ENCODE measurements at regions not wholly inside any gene's neighbourhood (a gene's known extent, or its start where the extent isn't known, plus 50 kb on each side); places are given as distances from the start of the nearest gene placed in this dataset.

DNA sequence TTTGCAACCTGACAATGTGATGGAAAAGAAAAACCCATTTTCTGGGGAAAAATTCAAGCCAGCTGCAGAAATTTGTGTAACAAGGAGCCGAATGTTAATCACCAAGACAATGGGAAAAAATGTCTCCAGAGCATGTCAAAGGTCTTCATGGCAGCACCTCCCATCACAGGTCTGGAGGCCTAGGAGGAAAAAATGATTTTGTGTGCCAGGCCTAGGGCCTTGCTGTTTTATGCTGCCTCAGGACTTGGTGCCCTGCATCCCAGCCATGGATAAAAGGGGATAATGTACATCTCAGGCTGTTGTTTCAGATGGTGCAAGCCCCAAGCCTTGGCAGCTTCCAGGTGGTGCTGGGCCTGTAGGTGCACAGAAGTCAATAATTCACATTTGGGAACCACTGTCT is 747.7 kb downstream of the C6orf118 start:
- no peak for DNase-seq (ENCODE audit: low read depth)

DNA sequence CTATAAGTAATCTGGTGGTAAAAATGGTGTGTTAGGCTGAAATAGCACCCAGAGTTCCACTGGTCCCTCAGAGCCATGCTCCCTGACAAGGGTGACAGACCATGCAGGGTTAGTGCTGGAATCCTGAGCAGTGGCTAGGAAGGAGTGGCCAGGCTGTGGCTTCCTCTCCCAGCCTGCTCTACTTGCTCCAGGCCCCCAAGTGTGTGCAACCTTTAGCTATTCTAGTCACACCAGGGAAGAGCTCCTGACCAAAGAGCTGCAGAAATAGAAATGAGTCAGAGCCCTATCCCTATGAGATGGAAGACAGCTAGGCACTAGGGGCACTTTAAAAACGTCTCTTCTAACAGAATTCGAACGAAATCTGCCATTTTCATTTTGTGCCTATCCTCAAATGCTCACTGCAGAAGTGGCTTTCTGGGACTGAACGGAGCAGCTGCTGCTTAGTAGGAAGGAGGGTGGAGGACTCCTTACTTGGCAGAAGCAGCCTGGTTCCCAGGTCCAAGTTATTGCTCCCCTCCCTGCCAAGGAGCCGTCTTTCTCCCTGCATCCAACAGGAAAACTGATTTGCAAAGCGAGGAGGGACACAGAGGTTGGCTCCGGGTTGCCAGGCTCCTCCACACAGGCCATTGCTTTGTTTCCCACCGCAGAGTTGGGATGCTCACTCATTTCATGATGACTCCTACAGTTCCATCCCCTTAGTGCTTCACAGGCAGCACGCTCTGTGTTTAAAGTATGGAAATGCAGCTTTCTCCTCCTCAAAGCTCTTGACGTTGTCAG is 754.5 kb downstream of the C6orf118 start:
- DNase-seq (ENCODE audit: low read depth): no peak

DNA sequence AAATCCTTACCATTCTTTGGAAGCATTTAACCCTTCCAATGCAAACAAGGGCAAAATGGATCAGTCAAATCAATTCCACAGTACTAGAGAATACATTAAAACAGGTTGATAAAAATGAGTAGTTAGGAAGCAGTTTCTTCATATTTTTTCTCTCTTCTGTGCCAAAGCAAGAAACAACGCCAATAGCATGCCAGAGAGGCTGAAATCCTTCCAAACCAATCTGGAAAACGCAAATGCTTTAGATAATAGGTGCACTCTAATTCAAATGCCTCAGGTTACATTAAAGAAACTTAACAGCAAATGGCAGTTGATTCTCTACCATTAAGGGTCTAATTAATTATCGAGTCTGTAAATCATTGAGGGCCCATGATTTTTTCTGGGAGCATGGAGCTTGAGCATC is 755.2 kb downstream of the C6orf118 start:
- DNase-seq (ENCODE audit: low read depth): no peak

DNA sequence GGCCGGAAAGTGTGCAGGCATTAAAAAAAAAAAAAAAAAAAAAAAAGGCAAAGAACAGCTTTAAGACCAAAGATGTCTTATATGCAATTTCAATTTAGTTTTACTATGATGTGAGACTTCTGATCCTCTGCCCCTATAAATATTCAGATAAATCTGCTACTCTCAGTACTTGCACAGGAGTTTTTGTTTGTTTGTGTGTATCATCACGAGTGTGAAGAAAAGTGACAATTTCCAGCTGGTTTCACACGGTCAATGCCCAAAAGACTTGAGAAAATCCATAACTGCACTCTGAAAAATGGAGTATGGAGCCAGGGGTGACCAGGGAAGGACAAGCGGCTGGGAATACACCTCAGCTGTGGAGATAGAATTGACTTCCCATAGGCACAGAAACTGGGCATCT is 757.7 kb downstream of the C6orf118 start:
- DNase-seq (ENCODE audit: low read depth): no peak

DNA sequence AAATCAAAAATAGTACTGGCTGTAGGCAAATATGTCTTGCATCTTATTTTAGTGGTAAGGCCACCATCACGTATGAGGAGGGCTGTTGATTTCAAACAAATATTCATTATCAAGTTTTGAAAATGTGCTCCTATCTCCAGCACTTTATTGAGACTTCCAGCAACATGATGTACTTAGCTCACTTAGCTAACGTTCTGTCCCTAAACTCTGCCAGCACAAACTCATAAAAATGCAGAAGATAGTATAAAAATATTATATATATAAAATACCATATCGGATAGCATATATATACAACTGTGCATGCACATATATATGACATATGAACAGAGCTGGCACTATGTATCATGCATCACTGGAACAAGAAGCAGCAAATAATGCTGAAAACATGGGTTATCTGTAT is 762.3 kb downstream of the C6orf118 start:
- DNase-seq (ENCODE audit: low read depth): no peak

DNA sequence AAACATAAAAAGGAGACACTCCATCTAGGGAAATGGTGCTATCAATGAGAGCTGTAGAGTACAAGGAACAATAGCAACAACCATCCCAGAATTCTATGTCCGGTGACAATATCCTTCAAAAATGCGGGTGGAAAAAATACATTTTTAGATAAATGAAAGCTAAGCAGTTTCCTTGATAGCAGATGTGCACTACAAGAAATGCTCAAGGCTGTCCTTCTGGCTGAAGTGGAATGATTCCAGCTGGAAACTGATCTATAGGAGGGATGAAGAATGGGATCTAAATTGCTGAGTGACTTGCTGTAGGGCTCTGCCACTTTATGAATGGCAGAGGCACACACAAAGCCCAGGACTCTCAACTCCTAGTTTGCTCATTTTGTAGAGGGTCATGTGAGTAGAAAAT is 763.1 kb downstream of the C6orf118 start:
- peak; percentile 4 for DNase-seq (ENCODE audit: low read depth)

DNA sequence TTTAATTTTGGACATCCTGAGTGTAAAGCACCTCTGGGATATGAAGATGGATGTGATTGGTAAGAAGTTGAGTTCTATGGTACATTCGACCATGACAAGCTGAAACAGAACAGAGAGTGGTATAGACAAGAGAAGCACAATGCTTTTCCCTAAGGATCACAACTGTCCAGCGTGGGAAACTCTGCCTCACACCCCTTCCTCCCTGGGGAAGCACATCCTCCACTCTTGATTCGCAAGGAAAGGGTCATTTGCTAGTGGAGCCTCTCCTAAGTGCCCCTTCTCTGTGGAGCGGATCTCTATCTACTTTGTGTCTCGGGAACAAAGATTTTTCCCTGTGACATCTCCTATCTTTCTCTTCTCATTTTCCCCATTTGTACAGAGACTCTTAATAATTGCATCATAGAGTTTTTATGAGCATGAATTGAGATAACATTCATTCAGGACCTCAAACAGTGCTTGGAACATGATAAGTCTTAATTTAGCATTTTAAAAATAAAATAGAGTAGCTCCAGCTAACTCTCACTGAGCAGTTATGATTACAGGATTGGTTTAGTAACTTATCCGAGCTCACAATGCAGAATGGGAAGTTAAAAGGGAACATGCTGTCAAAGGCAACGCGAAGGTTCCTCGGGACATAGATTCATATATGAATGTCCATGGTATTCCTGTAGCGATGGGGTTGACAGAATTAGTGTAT is 775.2 kb downstream of the C6orf118 start:
- DNase-seq (ENCODE audit: low read depth): no peak

DNA sequence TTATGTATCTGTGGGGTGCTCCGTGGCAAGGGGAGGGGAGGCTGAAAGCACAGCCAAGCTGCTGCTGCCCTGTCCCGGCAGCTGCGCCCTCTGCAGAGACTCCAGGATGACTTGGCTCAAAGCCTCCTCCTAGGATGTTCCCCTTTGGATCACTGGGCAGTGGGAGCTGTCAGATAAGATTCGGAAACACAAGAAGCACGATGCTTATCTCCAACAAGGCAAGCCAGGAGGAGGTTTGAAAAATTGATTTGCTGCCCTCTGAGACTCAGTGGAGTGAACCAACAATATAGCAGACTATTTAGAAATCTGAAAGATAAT is 776.4 kb downstream of the C6orf118 start:
- DNase-seq (ENCODE audit: low read depth): no peak

DNA sequence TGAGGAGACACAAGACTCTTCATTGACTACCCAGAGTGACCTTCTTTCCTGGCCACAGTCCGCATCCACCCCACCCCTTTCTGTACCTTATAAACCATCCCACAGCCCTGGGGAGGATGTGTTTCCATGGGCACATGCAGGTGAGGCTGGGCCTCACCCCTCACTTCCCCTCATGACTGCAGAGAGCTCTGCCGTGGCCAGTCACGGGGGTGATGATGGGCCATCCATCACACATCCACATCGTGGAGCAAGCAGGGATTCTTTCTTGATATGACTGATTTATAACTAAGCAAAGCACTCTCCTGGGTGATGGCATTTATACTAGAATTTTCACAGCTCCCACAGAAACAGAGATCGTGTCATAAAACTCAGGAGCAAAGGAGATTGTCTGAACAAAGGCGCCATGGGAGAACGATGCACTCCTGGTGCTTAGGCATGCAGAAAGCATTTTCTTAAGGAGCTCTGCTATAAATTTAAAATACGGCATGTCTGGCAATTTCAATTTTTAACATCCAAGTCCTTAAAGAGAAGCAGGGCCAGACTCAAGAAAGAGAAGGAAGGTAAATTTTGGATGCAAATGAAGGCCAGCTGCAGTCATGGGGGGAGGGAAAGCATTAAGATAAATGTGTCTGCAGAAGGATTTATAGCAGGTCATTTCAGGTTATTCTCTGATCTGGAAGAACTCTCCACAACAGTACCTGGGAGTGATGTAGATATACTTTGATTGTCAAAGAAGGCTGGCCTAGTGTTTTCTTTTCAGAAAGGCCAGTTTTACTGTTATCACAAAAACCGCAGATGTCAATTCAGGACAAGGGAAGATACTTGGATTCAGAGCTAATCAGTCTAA is 777.0 kb downstream of the C6orf118 start:
- no peak for DNase-seq (ENCODE audit: low read depth)

DNA sequence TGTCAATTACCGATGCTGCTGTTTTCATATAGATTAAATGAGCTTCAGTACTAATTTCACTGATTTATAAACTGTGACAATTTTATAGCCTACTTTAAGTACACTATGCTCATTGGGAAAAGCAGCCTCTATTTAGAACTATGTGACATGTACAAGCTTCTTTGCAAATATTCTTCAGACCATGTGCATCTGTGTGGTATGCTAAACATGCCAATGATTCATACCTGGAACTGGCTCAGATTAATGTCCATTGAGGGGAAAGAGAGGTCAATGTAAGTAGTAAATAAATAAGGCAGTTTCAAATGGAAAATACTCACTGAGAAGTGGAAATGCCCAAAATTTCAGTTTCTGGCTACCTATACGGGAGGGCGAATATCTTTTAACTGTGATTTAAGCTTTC is 777.7 kb downstream of the C6orf118 start:
- DNase-seq (ENCODE audit: low read depth): no peak

DNA sequence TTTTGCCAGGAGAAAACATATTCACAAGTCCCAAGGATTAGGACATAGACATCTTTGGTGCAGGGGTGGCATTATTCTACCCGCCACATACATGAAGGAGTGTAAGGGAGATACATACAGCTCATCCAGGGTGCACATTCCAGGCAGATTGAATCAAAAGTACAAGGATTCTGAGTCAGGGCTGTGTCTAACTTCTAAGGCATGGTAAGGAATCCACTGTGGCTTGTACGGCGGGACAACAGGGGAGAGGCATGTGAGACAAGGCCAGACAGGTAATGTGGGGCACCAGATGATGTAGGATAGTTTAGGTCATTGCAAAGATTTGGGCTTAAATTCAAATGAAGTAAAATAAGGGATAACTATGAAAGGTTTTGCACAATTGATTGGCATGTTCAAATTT is 780.9 kb downstream of the C6orf118 start:
- DNase-seq (ENCODE audit: low read depth): no peak

DNA sequence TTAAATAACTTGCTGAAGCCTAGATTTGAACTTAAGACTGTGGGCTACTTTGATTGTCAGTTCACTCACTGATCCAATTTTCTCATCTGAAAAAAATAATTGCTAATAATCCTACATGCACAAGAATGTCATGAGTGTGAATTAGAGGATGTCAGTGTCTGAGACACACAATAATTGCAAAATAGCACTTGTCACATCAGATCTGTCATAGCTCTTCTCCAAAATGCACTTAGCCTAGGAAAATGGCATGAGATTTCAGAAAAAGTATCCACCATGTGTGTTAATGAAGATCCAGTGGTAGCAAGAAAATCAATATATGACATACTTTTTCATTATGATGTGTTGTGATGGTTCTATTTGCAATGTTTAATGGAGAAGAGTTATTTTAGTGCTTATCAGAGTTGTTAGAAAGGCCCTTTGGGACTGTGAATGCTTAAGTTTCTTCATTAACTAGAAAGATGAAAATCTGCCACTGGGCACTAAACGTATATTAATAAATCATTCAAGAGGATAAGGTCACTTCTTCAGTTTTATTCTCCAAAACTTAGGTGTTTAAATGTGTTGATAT is 786.2 kb downstream of the C6orf118 start:
- no peak for DNase-seq (ENCODE audit: low read depth)

DNA sequence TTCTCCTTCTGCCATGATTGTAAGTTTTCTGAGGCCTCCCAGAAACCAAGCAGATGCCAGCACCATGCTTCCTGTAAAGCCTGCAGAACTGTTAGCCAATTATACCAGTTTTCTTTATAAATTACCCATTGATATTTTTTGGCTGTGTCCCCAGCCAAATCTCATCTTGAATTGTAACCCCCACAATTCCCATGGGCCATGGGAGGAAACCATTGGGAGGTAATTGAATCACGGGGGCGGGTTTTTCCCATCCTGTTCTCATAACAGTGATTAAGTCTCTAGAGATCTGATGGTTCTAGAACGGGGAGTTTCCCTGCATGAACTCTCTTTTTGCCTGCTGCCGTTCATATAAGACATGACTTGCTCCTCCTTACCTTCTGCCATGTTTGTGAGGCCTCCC is 788.5 kb downstream of the C6orf118 start:
- DNase-seq (ENCODE audit: low read depth): no peak

DNA sequence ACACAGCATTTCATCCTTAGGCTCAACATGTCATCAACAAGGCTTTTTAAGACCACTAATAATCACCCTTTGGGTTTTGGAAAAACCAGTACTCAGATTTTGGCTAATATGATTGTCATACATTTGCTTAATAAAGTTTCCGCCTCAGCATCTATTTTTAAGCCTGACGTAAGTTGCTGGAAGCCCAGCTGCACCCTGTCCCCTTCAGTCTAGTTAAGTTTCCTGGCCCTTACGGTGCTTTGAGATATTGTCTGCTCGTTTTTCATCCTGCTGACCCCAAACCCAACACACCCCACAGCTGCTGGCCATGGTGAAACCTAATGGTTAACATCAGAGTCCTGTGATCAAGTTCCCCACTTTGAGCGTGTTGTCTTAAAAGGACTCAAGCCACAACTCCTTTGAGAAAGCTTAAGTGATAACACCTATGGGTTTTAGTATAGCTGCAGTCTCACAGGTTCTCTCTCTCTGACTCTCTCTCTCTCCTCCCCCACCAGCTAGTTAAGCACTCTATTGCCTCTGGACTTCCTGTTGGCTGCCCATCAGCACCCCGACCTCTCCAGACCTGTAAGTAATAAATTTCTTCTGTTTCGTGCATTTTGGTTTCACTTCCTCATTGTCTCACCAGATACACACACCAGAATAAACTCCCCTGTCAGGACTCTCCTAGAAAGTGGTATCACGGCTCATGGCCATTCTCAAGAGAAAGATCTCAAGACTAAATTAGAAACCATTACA is 802.0 kb downstream of the C6orf118 start:
- peak; percentile 15 for DNase-seq (ENCODE audit: low read depth)

DNA sequence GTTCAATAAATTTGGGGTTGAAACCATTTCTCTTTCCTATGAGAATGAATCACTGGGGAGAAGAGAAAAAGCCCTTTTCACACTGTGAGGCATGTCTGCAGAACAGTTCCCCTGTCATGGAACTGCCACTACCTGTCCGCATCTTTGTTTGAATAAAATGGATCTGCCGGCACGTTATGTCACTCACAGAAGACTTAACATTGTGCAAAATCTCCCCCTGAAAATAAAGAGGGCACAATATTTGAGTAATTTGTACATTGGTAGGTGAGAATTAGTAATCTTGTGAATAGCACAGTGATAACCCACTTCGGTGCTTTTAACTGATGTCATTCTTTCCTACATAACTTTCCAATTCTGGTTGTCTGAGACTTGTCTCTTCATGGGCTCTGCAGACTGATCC is 804.0 kb downstream of the C6orf118 start:
- no peak for DNase-seq (ENCODE audit: low read depth)

DNA sequence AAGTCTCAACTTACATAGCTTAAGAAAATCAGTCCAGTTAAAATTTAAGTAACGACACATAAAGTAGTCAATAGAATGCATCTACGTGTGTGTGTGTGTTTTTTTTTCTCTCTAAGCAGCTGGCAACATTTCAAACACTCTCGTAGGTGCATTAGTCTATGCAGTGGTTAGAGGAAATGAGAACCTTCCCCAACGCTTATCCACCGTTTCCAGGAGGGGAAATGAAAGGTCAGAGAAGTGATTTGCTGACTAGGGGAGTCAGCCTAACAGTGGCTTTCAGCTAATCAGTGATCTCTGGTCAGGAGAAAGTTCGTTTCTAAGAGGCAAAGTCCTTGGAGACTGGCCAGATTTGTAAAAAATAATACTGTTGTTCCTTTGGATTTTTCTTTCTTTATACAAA is 806.6 kb downstream of the C6orf118 start:
- DNase-seq (ENCODE audit: low read depth): no peak

DNA sequence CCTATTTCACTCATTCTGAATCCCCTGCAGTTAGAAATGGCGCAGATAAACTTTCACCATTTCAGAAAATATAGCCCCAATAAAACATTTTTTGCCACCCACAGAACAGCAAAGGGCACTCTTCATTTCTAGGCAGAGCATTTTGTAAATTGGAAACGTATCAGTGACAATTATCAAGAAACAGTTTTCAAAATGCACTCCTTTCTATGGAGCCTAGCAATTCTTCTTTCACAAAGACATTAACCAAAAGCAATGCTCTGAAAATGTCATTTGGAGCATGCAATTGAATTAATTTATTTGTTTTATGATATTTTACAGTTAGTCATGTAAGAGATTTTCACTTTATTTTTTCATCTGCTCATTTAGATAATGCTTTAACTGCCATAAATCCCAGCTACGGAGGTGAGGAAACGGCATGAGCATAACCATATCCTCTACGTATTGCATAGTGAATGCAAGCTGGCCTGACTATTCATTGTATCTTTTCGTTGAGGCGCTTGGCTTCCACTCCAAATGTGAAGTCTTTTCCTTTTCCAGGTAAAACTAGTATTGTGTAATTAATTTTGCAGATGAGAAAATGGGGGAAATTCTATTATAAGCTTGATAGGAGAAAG is 813.4 kb downstream of the C6orf118 start:
- DNase-seq (ENCODE audit: low read depth): no peak

DNA sequence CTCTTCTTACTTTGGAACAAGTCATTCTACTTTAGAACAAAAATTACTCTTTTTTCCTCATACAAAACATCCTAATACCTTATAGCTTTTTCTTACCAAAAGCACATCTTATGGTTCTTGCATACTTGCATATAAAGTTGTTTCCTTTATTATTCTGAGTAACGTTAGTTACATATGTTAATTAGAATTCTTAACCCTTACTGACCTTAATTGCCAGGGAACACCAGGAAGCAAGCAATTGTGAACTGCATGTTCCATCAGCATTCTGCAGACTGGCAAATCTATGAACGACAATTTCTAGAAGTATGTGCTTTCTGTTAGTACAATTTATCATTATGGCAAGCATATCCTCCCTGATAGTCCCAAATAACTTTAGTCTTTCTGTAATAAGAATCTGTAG is 831.0 kb downstream of the C6orf118 start:
- no peak for DNase-seq (ENCODE audit: low read depth)

DNA sequence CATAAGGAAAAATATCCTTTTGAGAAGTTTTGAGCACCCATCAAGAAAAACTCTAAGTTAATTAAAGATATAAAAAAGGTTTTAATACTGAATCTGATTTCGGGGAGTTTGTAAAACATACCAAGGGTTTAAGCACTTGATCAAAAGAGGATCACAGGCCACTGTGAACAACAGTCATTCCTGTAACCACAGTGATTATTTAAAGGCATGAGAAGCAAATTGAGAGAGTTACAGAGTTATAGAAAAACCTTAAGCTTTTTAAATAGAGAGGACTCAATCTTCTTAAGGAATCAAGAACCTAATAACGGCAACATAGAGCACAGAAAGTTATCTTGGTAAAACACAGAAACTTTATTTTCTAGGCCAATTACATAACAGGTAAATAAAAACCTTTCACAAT is 831.6 kb downstream of the C6orf118 start:
- no peak for DNase-seq (ENCODE audit: low read depth)

DNA sequence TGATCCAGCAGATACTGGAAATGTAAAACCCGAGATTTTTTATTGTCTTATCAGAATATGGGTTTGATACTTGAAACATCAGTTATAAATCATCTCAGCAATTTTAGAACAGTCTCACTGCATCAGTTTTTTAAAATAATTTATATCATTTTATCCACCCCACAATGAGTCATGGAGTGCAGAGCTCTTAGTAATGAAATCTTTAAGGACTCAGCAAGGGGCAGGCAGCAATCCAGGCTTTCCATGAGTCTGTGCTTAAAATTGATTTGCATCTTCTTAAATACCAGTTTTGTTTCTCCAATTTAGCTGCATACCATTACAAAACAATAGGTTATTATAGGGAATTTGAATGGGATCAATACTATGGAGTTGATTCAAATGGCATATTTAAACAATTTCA is 832.3 kb downstream of the C6orf118 start:
- DNase-seq (ENCODE audit: low read depth): no peak

DNA sequence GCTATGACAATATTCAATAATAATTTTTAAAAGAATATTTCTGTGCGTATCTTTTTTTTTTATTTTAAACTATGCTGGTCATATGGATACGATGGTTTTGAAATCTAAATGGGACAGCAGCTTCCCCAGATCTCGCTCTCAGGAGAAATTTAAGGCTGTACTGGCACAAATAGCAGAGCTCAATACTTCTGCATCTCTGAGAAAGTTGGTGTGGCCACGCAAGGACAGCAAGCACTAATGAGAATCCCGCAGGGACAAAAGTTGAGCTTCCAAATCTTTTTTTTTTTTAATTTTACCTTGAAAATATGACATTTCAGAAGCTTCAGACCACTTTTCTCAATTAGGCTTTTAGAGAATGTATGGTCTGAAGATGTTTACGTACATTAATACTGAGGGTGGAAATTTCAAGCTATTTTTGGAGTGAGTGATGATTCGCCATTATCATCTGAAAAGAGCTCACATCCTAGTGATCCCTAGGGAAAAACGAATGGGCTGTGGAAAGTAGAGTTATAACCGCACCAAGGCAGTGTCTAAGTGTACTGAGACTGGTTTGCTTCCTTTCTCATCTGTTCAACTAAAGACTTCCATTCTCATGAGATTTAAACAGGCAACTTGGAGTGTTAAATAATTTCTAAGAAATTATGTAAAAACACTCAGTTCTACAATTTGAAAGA is 840.0 kb downstream of the C6orf118 start:
- DNase-seq (ENCODE audit: low read depth): no peak
